VCaP (cell line): ENCODE measurements at regions not wholly inside any gene's neighbourhood (a gene's known extent, or its start where the extent isn't known, plus 50 kb on each side); places are given as distances from the start of the nearest gene placed in this dataset.

Experiments used
- H3K27ac ChIP-seq: fragments of 450-650 bp; 2 replicates; pipeline ENCODE4 v1.5.1; 2017
- CTCF ChIP-seq: fragments of 450-650 bp; conservative IDR thresholded peaks from 2 replicates; pipeline ENCODE4 v1.5.1; 2017; ENCODE audit warnings: mild to moderate bottlenecking, moderate library complexity

GRCh38 chr7:3176112-3177000, 124.7 kb upstream of the SDK1 start:
- TF ChIP-seq CTCF = no peak
- H3K27ac ChIP-seq = no peak overlapping the region

- H3K27ac ChIP-seq = no peak overlapping the region
- no peak for TF ChIP-seq CTCF
Observed at GRCh38 chr7:3177271-3177670, 123.8 kb upstream of the SDK1 start.

- no peak overlapping the region for H3K27ac ChIP-seq
- no peak for TF ChIP-seq CTCF
Observed at GRCh38 chr7:3179456-3179855, 121.6 kb upstream of the SDK1 start.

GRCh38 chr7:3180604-3181003, 120.4 kb upstream of the SDK1 start:
- TF ChIP-seq CTCF = no peak
- peak overlapping the region; percentile 36; the same call in 1 of the 2 replicates for H3K27ac ChIP-seq

- H3K27ac ChIP-seq = peak overlapping the region; percentile 36; the same call in 1 of the 2 replicates
Observed at GRCh38 chr7:3182055-3182454, 119.0 kb upstream of the SDK1 start.

- no peak overlapping the region for H3K27ac ChIP-seq
- no peak for TF ChIP-seq CTCF
Observed at GRCh38 chr7:3187444-3188040, 113.5 kb upstream of the SDK1 start.

GRCh38 chr7:3188946-3189345, 112.1 kb upstream of the SDK1 start:
- no peak overlapping the region for H3K27ac ChIP-seq
- TF ChIP-seq CTCF = no peak

GRCh38 chr7:3191548-3191947, 109.5 kb upstream of the SDK1 start:
- no peak overlapping the region for H3K27ac ChIP-seq
- TF ChIP-seq CTCF = no peak
